ENCODE measurements at regions not wholly inside any gene's neighbourhood (a gene's known extent, or its start where the extent isn't known, plus 50 kb on each side); places are given as distances from the start of the nearest gene placed in this dataset.

DNA sequence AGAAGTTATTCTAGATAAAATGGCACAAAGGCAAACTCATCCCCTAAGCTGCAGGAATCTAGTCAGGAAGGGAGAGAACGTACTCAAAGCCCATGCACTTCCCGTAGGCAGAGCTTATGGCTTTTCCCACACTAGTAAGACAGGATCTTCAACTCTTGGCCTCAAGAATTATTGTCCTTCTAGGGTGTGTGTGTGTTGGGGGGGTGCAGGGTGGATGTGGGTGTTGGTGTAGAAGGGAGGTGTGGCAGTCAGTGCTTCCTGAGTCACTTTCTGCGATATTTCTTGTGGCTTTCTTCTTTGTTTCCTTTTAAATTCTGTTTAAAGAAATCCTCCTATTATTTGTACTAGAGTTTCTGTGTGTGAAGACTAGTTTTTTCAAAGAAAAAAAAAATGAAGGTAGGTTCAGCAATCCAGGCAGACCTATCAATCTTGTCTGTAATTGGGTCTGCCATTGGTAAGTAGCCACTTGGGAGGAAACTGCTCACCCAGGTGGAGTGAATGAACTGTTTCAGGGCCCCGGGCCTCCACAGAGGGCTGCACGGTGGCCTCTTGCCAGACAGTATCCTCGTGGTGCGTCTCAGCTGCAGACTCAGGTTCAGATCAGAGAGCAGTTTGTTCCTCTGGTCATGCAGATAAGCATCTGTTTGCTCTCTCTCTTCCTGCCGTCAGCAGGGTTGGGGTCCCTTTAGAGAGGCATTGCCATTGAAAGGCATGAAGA lies 131.9 kb downstream of the NPR3 start:
- no peak overlapping the region for H3K9ac ChIP-seq (ENCODE audit: low read length)
- no peaks in the 10 kb centered on the region for H3K36me3 ChIP-seq (ENCODE audit: control insufficient read depth, insufficient read depth, low read length)
- H3K27ac ChIP-seq (ENCODE audit: low read depth, low read length), result no peak overlapping the region
- no peaks in the 10 kb centered on the region for H3K27me3 ChIP-seq (ENCODE audit: control insufficient read depth, insufficient read depth, low read length)
- H3K4me1 ChIP-seq (ENCODE audit: control insufficient read depth, insufficient read depth, low read length), result no peaks in the 10 kb centered on the region
- no peak overlapping the region for H3K4me3 ChIP-seq (ENCODE audit: low read length)

DNA sequence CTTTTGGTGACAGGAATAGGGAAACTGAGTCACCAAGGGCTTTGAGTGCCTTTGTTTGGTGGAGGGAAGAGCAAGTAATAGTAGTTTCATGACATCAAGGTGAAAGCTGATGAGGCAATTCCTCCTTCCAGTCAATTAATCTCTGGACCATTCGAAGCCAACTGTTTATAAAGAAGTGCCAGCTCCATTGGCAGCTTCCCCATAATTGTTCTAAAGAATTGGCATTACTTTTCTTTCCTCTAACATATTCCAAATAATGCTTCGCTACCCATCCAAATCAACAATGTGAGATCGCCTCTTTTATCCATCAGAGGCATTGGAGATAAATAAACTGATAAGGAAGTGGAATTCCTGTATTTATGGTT lies 132.4 kb downstream of the NPR3 start:
- no peaks in the 10 kb centered on the region for H3K36me3 ChIP-seq (ENCODE audit: control insufficient read depth, insufficient read depth, low read length)
- no peak overlapping the region for H3K4me3 ChIP-seq (ENCODE audit: low read length)
- no peak overlapping the region for H3K27ac ChIP-seq (ENCODE audit: low read depth, low read length)
- no peaks in the 10 kb centered on the region for H3K4me1 ChIP-seq (ENCODE audit: control insufficient read depth, insufficient read depth, low read length)
- no peak overlapping the region for H3K9ac ChIP-seq (ENCODE audit: low read length)
- H3K27me3 ChIP-seq (ENCODE audit: control insufficient read depth, insufficient read depth, low read length), result no peaks in the 10 kb centered on the region

DNA sequence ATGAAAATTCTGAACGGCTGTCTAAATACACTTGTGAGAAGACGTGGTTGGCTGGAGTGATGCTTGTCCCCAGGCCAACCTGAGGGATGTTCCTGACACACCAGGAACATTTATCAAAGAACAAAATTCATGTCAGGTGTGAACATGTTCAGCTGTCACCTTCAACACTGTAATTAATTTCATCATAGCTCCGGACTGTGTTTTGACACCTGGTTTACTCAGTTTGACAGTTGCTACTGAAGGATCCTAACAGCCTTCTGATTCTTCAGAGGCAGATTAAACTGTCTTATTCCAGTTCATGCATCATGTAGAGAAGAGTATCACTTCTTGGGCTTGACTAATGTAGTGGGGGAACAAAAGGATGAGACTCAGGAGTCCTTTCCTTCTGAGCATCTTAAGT lies 134.1 kb downstream of the NPR3 start:
- H3K27me3 ChIP-seq (ENCODE audit: control insufficient read depth, insufficient read depth, low read length), result no peaks in the 10 kb centered on the region

DNA sequence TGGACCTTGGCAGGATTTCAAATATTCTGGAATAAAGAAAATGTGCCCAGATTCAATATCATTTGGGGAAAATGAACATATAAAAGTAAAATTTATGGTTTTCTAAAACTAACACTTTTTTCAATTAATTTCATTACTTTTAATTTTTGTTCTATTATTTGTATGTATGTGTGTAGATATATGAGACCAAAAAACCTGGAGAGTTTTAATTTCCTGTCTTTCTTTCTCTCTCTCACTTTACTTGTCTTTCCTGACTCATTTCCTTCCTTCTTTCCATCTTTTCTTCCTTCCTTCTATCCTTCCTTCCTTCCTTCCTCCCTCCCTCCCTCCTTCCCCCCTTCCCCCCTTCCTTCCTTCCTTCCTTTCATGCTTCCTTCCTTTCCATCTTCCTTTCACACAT lies 137.0 kb downstream of the NPR3 start:
- Histone ChIP-seq H3K27me3 (ENCODE audit: control insufficient read depth, insufficient read depth, low read length) (no peaks in the 10 kb centered on the region), H3K27ac (ENCODE audit: low read depth, low read length) (no peak overlapping the region), H3K9ac (ENCODE audit: low read length) (no peak overlapping the region), H3K4me1 (ENCODE audit: control insufficient read depth, insufficient read depth, low read length) (no peaks in the 10 kb centered on the region), H3K36me3 (ENCODE audit: control insufficient read depth, insufficient read depth, low read length) (no peaks in the 10 kb centered on the region), H3K4me3 (ENCODE audit: low read length) (no peak overlapping the region)

More for the DNA sequence above, 134.1 kb downstream of the NPR3 start:
- H3K27ac ChIP-seq (ENCODE audit: low read depth, low read length), result no peak overlapping the region
- no peak overlapping the region for H3K9ac ChIP-seq (ENCODE audit: low read length)
- no peaks in the 10 kb centered on the region for H3K36me3 ChIP-seq (ENCODE audit: control insufficient read depth, insufficient read depth, low read length)
- no peaks in the 10 kb centered on the region for H3K4me1 ChIP-seq (ENCODE audit: control insufficient read depth, insufficient read depth, low read length)
- H3K4me3 ChIP-seq (ENCODE audit: low read length), result no peak overlapping the region

DNA sequence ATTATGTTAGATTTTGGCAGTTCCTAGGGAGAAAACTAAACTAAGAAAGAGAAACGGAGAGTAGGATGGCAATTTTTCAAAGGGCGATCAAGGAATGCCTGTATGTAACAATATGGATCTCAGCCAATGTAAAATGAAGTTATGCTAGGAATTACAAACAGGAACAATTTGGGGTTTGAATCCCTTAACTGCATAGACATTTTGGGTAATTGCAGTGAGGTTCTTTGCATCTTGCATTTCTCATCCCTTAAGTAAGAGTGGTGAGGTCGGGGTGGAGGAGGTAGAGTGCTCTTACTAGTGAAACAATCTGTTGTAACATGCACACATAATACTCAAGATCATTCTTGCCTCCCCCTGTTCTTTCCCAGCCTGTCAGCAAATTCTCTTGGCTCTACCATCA lies 137.6 kb downstream of the NPR3 start:
- Histone ChIP-seq H3K27me3 (ENCODE audit: control insufficient read depth, insufficient read depth, low read length) (no peaks in the 10 kb centered on the region), H3K36me3 (ENCODE audit: control insufficient read depth, insufficient read depth, low read length) (no peaks in the 10 kb centered on the region), H3K4me3 (ENCODE audit: low read length) (no peak overlapping the region), H3K27ac (ENCODE audit: low read depth, low read length) (no peak overlapping the region), H3K4me1 (ENCODE audit: control insufficient read depth, insufficient read depth, low read length) (no peaks in the 10 kb centered on the region), H3K9ac (ENCODE audit: low read length) (no peak overlapping the region)

DNA sequence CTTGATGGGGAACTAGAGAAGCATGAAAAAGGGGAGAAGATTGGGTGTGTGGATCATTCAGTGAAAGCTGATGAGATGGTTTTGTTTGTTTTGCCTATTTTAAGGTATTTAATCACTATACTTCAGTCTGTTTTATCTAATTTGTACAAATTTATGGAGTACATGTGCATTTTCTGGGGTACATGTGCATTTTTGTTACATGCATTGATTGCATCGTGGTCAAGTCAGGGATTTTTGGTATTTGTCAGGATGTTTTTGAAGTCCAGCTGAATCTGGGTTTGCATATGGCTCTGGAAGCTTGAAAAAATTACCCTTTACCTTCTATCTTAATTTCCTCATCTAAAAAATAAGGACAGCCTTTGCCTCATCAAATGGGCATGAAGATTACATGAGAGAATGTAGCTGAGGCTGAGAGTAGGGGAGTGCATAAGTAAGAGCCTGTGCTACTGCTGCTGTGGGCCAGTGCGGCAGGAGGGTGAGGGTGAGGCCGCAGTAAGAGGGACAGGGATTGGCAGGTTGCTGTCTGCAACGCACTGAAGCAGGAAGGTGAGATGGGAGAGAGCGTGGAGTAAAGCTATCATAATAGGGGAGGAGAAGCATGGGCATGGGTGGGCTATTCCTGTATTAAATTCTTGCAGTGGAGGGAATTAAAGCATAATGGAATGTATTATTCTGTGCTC lies 139.8 kb downstream of the NPR3 start:
- Histone ChIP-seq H3K4me3 (ENCODE audit: low read length) (no peak overlapping the region), H3K27me3 (ENCODE audit: control insufficient read depth, insufficient read depth, low read length) (no peaks in the 10 kb centered on the region), H3K36me3 (ENCODE audit: control insufficient read depth, insufficient read depth, low read length) (no peaks in the 10 kb centered on the region), H3K9ac (ENCODE audit: low read length) (no peak overlapping the region), H3K4me1 (ENCODE audit: control insufficient read depth, insufficient read depth, low read length) (no peaks in the 10 kb centered on the region), H3K27ac (ENCODE audit: low read depth, low read length) (no peak overlapping the region)

DNA sequence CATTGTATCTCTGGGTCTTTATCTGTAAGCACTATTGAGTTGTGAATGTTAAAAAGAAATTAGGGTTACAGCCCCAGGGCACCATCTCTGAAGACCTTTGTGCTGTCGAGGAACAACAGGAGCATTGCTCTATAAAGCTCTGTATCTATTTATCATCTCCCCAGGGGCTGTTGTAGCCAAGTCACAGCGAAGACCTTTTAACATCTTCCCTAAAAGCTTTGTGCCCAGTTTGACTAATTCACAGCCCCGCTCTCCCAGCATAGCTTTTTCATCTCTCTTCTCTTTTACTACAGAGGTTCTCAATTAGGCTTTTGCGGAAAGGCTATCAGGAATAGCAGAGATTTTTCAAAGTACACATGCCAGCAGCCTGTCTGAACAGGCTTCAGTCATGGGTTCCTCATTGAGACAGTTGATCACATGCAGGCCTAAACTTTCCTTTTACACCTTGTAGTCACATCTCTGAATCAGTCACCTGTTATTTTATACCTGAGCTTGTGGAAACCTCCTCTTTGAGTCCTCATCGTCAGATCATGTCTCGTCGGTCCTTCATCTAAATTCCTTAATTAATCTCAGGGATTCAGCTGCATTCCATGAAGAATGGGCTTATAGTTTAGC lies 140.5 kb downstream of the NPR3 start:
- Histone ChIP-seq H3K9ac (ENCODE audit: low read length) (no peak overlapping the region), H3K36me3 (ENCODE audit: control insufficient read depth, insufficient read depth, low read length) (no peaks in the 10 kb centered on the region), H3K27me3 (ENCODE audit: control insufficient read depth, insufficient read depth, low read length) (no peaks in the 10 kb centered on the region), H3K27ac (ENCODE audit: low read depth, low read length) (no peak overlapping the region), H3K4me1 (ENCODE audit: control insufficient read depth, insufficient read depth, low read length) (no peaks in the 10 kb centered on the region), H3K4me3 (ENCODE audit: low read length) (no peak overlapping the region)

DNA sequence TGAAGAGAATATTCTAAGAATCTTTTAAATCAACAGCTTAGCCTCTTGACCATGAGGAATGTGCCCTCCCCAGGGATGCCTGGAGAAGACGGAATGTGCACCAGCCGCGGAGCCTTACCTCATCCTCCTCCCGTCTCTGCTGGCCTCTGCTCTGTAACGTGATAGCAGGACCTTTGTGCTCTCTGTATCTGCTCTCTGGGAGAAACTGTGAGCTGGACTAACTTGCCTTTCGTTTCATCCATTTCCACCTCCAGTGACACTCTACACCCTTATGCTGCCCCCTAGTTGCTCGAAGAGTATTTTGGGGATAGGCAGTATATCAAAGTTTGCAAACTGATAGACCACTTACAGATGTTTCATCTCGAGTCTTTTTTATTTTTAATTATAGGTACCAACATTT lies 141.4 kb downstream of the NPR3 start:
- no peak overlapping the region for H3K9ac ChIP-seq (ENCODE audit: low read length)
- H3K36me3 ChIP-seq (ENCODE audit: control insufficient read depth, insufficient read depth, low read length), result no peaks in the 10 kb centered on the region
- no peaks in the 10 kb centered on the region for H3K27me3 ChIP-seq (ENCODE audit: control insufficient read depth, insufficient read depth, low read length)
- H3K4me3 ChIP-seq (ENCODE audit: low read length), result no peak overlapping the region
- H3K27ac ChIP-seq (ENCODE audit: low read depth, low read length), result no peak overlapping the region
- H3K4me1 ChIP-seq (ENCODE audit: control insufficient read depth, insufficient read depth, low read length), result no peaks in the 10 kb centered on the region

DNA sequence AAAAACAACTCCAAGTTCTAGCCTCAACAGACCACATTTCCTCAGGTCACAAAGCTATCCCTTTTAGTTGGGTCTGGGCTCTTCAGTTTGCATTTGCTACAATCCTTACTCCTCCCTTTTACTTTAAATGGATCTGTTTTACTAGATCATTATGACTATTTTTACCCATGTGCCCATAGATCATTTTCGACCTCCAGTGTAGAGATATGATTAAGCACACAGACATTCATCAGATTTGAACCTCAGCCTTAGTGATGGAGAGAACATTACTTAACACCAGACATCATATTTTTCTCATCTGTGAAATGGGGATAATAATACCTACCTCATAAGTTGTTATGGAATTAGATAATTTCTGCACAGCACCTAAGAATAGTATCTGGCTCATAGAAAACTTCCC lies 141.9 kb downstream of the NPR3 start:
- Histone ChIP-seq H3K4me3 (ENCODE audit: low read length) (no peak overlapping the region), H3K9ac (ENCODE audit: low read length) (no peak overlapping the region), H3K27me3 (ENCODE audit: control insufficient read depth, insufficient read depth, low read length) (no peaks in the 10 kb centered on the region), H3K4me1 (ENCODE audit: control insufficient read depth, insufficient read depth, low read length) (no peaks in the 10 kb centered on the region), H3K36me3 (ENCODE audit: control insufficient read depth, insufficient read depth, low read length) (no peaks in the 10 kb centered on the region), H3K27ac (ENCODE audit: low read depth, low read length) (no peak overlapping the region)

DNA sequence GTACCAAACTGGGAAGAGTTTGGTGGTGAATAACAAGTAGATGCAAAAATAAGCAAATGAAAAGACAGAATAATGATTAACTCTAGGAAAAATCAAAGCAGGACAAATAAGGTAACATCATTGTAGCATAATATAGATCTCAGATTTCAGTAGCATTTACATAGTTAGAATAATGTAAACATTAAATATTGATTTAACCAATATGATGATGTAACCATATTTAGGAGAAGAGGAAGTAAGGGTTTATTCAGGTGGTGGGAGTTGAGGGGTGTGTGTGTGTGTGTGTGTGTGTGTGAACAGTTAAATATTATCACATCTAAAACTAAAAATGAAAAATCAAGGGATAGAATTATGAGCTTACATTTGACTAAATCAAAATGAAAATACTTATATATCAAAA lies 143.4 kb downstream of the NPR3 start:
- H3K4me1 ChIP-seq (ENCODE audit: control insufficient read depth, insufficient read depth, low read length), result no peaks in the 10 kb centered on the region
- H3K27ac ChIP-seq (ENCODE audit: low read depth, low read length), result no peak overlapping the region
- H3K4me3 ChIP-seq (ENCODE audit: low read length), result no peak overlapping the region
- H3K36me3 ChIP-seq (ENCODE audit: control insufficient read depth, insufficient read depth, low read length), result no peaks in the 10 kb centered on the region
- no peaks in the 10 kb centered on the region for H3K27me3 ChIP-seq (ENCODE audit: control insufficient read depth, insufficient read depth, low read length)
- H3K9ac ChIP-seq (ENCODE audit: low read length), result no peak overlapping the region

DNA sequence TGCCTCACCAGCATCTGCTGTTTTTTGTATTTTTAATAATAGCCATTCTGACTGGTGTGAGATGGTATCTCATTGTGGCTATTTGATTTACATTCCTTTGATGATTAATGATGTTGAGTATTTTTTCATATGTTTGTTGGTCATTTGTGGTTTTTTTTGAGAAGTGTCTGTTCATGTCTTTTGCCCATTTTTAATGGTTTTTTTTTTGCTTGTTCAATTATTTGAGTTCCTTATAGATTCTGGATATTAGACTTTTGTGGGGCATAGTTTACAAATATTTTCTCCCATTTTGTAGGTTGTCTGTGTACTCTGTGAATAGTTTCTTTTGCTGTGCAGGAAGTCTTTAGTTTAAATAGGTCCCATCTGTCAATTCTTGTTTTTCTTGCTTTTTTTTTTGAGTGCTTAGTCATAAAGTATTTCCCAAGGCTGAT lies 148.1 kb downstream of the NPR3 start:
- no peak overlapping the region for H3K27ac ChIP-seq (ENCODE audit: low read depth, low read length)
- no peaks in the 10 kb centered on the region for H3K4me1 ChIP-seq (ENCODE audit: control insufficient read depth, insufficient read depth, low read length)
- H3K9ac ChIP-seq (ENCODE audit: low read length), result no peak overlapping the region
- no peaks in the 10 kb centered on the region for H3K36me3 ChIP-seq (ENCODE audit: control insufficient read depth, insufficient read depth, low read length)
- no peaks in the 10 kb centered on the region for H3K27me3 ChIP-seq (ENCODE audit: control insufficient read depth, insufficient read depth, low read length)
- H3K4me3 ChIP-seq (ENCODE audit: low read length), result no peak overlapping the region

DNA sequence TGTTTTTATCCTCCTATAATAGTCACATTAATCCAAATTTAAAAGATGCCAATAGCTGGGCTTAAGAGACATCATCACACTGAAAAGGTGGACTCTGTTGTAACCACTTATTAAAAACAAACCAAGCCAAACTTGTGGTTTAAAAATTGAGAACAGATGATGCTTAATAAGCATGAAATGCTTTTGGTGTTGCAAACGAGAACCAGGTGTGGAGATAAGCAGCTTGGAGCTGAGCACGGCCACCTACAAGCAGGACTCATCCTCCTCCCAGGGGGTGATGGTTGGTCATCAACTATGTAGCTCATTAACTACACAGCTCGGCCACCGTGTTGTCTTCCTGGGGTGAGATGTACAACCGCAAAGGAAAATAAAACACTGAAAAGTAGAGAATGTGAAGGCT lies 154.4 kb downstream of the NPR3 start:
- Histone ChIP-seq H3K27me3 (ENCODE audit: control insufficient read depth, insufficient read depth, low read length) (no peaks in the 10 kb centered on the region), H3K4me1 (ENCODE audit: control insufficient read depth, insufficient read depth, low read length) (no peaks in the 10 kb centered on the region), H3K27ac (ENCODE audit: low read depth, low read length) (no peak overlapping the region), H3K36me3 (ENCODE audit: control insufficient read depth, insufficient read depth, low read length) (no peaks in the 10 kb centered on the region), H3K9ac (ENCODE audit: low read length) (no peak overlapping the region), H3K4me3 (ENCODE audit: low read length) (no peak overlapping the region)

DNA sequence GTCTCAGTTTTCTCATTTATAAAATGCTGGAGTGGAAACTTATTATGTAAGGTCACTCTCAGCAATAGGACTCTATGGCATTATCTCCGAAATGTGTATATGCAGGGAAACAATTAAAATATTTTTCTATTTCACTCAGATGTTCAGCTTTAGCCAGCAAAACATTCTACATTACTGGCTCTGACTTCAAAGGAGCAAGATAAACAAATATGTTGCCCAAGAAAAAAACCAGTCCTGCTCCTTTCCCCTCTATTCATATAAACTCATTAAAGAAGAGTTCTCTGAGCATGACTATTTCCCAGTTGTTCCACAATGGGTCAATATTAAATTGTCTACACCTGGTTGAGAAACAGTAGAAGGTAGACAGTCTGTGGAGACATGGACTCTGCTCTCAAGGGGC lies 155.0 kb downstream of the NPR3 start:
- no peak overlapping the region for H3K9ac ChIP-seq (ENCODE audit: low read length)
- H3K4me3 ChIP-seq (ENCODE audit: low read length), result no peak overlapping the region
- H3K36me3 ChIP-seq (ENCODE audit: control insufficient read depth, insufficient read depth, low read length), result no peaks in the 10 kb centered on the region
- no peak overlapping the region for H3K27ac ChIP-seq (ENCODE audit: low read depth, low read length)
- no peaks in the 10 kb centered on the region for H3K4me1 ChIP-seq (ENCODE audit: control insufficient read depth, insufficient read depth, low read length)
- H3K27me3 ChIP-seq (ENCODE audit: control insufficient read depth, insufficient read depth, low read length), result no peaks in the 10 kb centered on the region

Data from rectal smooth muscle tissue (tissue), 1 donor.